Activated CD4-positive, alpha-beta T cell treated with anti-CD3 and anti-CD28 coated beads, Interleukin-10, Interleukin-2, amounts not matched to agents 100 ng/mL and 50 ng/mL, durations not matched to agents 16 hours and 8 hours (primary cell): ENCODE measurements at regions not wholly inside any gene's neighbourhood (a gene's known extent, or its start where the extent isn't known, plus 50 kb on each side); places are given as distances from the start of the nearest gene placed in this dataset.
"Not testable (repeated sequence)": the region's sequence is repeated elsewhere in the genome, so short reads cannot be mapped to it uniquely, and the experiment has no call there.

Source experiments
- DNase-seq: peaks from one replicate; pipeline ENCODE4 v3.0.0-alpha.2; 2020

DNA sequence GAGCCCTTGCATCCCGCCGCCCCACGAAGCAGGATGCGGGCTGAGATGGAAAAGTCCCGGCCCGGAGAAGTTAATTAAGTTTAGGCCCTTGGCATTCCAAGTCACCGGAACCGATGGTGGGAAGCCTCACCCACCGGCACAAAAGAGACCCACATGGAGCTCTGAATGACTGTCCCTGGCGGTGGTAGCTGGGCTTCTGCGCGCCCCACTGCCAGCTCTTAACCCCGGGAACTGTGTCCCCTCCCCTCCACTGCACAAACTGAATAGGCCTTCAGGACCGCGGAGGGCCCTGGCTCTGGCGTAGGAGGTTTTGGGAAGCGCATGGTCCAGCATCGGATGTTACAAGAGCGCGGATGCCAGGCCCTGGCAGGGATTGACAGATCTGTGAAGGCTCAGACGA lies 291.1 kb upstream of the TUT7 start:
- DNase-seq, result no peak

DNA sequence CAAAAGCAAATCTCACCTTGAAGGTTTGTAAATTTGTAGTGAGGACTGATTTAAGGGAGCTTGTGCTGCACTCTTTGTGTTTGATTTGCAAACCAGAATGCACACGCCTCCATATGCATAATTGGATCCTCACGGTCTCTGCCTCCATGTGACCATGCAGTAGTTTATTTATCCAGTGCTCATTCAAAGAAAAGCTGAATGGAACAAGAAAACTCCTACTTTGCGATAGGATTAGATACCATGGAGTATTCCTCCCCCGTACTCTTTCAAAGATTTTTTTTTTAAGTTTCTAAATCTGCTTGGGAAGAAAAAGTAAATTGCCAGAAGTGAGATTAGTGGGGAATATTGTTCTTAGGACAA lies 290.4 kb upstream of the TUT7 start:
- no peak for DNase-seq

DNA sequence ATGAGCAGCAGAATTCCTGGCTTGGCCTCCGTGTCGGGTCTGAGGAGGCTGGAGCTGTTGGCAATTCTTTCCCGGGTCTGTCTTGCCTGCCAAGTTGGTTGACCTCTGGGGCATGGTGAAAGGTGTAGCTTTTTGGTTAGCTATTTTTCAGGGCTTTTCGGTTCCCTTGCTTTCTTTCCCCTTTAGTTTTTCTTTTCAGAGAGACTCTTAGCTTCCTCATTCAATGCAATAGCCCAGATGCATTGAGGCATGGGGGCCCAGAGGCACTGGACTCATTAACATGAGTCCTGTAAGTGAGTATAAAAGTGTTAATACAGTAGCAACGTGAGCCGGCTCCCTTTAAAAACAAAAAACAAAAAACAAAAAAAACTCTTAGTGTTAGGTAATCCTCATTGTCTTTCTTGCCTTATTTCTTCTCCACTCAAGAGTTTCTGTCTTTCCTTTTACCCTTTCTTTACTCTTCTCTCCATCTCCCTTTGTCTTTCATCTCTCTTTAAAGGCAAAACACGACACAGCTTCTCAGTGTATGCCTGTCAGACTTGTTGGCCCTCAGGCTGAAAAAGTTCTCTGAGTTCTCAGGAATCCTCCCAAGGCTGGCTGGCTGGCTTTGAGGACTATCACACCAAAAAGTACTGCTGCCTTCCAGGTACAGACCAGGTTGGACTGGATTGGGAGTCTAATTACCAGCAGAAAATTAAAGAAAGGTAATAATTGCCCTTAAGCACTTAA lies 289.9 kb upstream of the TUT7 start:
- DNase-seq, result no peak

DNA sequence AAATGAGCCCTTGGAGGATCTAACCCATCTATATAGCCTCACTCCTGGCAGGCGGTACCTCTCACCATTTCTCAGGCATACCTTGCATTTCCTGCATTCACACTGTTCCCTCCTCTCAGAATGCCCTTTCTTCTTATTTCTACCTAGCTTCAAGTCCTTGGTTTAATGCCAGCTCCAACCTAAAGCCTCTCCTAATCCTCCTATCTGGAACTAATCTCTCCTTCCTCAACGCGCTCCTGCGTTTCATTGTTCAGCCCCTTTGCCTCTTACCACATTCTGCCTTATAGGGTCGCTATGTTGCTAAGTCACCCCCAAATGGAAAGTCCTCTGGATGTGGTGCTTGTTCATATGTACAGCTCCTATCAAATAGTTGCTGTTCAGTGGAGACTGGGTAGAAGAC lies 288.5 kb upstream of the TUT7 start:
- DNase-seq, result no peak

DNA sequence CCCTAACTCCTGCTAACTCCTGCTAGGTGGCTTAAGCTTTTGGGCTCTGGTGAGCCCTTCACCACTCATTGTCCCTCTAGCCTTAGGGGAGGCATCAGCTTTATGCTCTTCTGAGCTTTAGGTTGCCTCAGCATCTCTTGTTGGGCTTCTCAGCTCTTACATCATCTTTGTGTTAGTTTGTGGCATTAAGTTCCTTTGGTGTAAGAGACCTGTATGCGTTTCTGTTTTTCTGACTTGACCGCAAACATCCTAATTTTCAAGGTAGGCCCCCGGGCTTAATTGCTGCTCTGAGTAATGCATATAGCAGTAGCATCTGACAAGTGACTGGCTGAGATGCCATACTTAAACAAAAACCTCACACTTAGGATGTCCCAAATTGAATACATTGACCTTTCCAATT lies 287.8 kb upstream of the TUT7 start:
- no peak for DNase-seq

DNA sequence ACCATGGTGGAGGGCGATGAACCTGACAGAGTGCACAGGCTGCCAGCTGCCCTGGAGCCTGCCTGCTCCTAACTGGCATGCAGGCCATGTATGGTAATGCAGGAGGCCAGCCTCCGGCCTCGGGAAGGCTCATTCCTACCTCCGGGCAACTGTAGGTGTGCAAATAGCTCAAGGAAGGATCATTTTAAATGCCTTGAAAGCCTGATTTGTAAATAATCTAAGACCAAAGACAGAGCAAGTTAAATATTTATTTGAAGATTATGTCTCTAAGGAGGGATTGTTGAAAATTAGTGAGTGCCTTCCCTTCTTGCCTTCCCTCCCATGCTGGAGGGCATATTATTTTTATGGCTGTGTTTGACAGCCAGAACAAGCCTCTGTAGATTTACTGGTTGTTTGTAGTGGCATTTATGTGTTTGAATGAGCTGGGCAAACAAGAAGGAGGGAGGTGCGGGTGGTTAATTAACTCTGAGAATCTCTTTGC lies 285.7 kb upstream of the TUT7 start:
- no peak for DNase-seq

DNA sequence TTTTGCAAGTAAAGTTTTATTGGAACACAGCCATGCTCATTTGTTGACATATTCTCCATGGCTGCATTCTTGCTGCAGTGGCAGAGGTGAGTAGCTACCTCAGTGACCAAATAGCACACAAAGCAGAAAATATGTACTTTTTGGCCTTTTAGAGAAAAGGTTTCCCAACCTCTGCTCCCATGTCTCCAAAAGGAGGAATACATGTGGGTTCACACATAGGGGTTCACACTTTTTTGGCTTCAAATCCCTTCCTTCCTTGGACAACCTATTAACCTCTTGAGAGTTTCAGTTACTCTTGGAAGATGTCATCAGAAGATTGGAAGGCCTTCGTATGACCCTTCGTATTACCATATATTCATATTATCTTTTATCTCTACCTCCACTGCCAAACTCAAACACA lies 285.1 kb upstream of the TUT7 start:
- DNase-seq, result no peak

DNA sequence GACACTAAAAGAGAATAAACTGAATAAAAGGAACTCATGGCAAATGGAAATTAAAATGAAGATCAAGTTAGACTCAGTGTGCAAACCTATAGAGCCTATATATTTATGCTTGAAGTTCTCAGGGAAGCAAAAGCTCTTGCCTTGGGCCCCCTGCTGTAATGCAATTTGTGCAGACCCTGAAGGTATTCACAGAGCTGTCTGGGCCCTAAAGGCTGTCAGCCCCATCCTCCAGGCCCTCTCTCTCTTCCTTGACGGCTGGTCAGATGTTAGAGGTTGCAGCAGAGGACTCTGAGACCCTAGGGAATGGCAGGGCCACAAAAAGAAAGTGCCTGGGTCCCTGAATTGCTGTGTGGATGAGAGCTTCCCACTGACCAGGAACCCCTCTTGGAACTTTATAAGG lies 283.9 kb upstream of the TUT7 start:
- DNase-seq, result no peak

DNA sequence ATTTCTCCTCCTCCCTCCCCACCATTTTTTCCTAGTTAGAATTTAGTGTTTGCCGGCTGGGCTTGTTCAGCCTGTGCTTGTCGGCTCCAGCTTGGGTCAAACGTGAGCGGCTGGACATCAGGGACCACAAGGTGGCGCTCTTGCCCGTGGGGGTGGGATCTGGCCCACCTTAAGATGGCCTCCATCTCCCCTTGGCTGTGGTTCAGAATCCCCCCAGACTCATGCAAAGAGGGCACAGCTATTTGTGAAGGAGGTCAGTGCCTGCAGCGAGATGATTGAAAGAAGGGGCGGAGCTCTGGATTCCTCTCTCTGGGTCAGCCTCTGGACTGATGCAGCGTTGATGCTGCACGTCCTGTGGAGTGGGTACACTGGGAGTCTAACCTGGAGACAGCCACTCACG lies 283.3 kb upstream of the TUT7 start:
- peak; percentile 15 for DNase-seq

DNA sequence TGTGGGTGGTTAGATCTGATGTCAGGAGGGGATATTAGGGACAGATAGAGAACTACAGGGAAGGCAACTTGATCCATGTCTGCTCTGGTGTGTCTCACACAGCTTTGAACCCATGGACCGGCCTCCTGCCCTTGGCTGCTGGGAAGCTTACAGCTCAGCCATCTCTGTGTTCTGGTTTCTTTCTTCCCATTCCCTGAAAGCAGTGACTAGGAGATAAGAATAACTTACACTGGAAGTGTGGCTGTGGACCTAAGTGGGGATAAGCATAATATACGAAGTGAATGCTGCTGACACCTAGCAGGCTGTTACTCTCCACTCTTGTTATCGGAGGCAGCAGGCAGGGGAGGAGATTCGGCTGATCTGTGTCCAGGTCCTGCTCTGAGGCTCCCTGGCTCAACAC lies 282.3 kb upstream of the TUT7 start:
- no peak for DNase-seq

DNA sequence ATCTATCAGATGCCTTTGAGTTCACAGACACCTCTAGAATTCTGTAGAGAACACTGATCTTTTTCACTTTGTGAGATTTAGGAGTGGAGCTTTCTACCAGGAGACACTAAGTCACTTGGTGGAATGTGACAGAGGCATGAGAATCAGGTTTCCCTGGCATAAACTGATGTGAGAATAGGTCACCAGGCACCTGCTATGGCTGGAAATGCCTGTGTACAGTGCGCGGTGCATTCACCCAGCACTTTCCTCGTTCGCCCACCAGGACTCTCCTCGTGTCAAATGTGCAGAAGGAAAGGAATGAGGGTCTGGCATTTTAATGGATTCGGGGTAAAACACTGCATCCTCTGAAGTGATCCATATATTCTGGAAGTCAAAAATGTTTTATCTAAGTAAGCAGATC lies 281.8 kb upstream of the TUT7 start:
- no peak for DNase-seq

DNA sequence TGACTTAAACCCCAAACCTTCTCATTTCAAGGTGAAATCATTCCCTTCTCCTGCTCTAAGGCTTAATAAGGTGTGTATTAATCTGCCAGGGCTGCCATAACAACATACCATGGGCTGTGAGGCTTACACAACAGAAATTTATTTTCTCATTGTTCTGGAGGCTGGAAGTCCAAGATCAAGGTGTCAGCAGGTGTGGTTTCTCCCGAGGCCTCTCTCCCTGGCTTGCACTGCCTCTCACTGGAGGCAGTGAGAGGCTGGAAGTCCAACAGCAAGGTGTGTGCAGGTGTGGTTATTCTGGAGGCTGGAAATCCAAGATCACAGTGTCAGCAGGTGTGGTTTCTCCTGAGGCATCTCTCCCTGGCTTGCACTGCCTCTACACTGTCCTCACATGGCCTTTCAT lies 280.3 kb upstream of the TUT7 start:
- no peak for DNase-seq

DNA sequence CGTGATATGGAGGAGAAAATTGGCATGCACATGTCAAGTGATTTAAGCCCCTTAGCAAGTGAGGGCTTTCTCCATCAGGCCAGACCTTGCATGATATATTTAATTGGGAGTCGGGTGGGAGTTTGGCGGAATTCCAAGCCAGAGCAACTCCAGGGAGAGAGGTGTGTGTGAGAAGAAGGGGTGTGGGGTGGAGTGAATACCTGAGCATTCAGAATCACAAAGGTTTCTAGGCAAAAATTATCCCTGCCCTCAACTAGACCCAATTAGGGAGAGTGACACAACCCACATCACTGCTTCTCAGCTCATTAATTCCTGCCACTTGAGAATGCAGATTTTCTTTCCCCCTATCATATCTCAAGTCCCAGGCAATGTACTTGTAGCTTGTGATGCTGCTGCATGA lies 279.7 kb upstream of the TUT7 start:
- no peak for DNase-seq

DNA sequence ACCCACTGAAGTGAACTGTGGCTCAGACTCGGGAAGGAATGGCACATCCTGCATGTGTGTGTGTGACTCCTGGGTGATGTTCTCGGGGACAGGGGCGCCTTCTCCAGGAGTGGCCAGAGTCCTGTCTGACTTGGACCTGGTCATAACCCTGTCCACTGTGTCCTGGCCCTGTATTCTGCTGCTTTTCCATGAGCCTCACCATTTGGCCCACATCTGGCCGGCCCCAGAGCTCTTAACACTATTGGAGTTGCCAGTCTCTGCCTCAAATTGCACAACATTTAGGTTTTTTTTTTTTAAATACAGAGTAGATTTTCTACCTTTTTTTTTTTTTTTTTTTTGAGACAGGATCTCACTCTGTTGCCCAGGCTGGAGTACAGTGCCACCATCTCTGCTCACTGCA lies 278.3 kb upstream of the TUT7 start:
- DNase-seq, result no peak

DNA sequence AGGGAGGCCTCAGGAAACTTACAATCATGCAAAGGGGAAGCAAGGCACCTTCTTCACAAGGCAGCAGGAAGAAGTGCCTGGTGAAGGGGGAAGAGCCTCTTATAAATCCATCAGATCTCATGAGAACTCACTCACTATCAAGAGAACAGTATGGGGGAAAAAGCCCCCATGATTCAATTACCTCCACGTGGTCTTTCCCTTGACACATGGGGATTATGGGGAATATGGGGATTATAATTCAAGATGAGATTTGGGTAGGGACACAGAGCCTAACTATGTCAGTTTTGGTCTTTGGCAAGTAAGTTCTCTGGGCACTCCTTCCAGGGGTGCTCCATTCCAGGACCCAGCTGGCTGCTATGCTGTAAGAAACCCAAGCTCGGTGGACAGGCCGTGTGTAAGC lies 275.3 kb upstream of the TUT7 start:
- no peak for DNase-seq

DNA sequence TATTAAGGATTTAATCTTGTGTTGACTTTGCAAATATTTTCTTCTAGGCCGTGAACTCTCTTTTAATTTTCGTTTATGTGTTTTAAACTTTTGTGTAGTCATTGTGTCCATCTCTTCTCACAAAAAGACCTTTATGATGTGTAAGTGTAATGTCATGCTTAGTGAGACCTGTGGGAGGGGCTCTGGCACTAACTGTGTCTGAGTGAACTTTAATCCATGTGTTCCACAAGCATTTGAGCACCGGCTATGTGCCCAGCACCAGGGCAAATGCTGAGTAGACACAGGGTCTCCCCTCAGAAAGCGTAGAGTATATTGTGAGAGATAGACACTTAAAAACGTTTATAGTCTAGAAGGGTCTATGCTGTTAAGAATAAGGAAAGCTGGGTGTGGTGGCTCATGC lies 272.6 kb upstream of the TUT7 start:
- no peak for DNase-seq

DNA sequence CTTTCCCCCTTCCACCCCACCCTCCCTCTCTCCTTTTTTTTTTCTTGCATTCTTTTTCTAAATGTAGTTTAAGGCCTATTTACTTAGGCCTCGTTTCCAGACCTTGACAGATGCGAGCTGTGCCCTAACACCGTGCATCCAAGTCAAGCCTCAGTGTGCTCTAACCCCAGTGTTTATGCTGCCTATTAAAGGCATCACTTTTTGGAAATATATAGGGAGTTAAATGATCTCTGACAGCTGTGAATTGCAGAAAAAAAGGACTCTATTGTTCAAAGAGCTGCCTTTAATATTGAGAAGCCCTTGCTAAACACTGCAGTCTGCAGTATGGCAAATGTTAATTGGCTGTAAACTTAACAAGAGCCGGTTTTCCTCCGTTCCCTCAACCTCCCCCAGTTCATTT lies 270.4 kb upstream of the TUT7 start:
- no peak for DNase-seq

DNA sequence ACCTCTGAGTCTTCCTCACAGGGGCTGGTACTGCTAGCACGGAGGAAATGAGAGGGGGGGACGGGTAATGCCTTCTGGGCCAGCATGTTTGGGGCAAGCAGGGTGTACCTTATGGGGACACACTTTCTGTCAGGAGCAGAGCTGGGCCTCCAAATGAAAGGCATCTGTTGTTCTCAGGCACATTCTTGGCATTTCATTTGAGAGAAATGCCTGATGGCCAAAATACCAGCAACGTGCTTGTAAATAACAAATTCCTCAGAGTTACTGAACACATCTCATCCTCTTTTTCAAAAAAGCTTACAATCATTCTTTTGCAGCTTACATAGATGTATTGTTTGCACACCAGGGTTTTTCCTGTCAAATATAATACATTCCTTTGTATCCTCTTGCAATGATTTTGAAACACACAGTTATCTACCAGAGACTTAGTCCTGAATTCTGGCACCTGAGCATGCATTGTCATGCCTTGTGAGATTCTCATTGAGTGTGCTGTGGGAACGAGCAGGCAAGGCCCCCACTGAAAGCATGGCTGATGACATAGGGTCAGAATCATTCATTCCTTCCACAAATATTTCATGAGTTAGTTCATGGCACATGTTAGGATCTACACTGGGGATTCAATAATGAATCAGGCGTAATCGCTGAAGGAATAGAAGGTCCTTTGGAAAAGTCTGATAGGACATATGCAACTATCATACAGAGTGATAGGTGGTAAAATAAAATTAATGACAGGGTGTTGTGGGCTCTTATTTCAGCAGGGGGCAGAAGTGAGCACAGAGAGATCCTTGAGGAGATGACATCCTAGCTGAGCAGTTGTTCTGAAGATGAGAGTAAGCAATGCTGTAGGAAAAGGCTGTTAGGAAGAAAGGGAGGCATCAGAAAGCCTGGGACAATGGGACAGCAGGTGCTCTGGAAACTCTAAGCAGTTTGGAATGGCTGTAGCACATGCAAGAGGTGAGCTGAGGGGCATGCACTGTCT lies 260.9 kb upstream of the TUT7 start:
- DNase-seq, result peak; percentile 11

DNA sequence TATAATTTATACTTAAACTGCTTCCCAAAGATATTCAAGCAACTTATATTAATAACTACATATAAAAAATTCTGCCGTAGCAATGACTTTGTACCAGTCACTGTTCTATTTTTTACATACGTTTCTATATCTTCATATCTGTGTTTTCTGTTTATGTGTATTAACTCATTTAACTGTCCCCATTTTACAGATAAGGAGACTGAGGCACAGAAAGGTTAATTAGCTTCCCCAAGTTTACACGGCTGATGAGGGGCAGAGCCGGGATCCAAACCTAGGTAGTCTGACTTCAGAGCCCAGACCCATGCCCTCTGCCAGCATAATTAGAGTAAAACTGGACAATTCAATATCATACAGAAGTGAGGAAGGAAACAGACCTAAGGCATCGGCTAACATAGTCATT lies 259.7 kb upstream of the TUT7 start:
- DNase-seq, result no peak

DNA sequence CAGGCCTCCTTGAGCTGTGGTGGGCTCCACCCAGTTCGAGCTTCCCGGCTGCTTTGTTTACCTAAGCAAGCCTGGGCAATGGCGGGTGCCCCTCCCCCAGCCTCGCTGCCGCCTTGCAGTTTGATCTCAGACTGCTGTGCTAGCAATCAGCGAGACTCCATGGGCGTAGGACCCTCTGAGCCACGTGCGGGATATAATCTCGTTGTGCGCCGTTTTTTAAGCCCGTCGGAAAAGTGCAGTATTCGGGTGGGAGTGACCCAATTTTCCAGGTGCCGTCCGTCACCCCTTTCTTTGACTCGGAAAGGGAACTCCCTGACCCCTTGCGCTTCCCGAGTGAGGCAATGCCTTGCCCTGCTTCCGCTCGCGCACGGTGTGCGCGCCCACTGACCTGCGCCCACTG lies 257.3 kb upstream of the TUT7 start:
- DNase-seq, result not testable (repeated sequence)

DNA sequence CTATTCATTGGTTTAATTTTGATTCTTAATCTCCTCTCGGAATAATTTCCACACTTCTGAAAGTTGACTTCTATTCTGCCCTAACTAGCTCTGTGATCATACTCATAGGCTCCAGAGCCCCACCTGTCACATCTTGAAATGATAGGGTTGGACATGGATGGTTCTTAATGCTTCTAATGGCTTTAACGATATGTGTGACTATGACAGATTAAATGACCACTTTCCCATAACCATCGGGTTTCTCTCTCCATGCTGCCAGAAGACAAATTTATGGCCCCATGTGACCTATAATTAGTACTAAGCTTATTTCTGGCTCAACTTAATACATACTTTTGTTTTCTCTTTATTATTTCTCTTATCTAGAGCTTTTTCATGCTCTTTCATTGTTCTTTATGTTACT lies 251.1 kb upstream of the TUT7 start:
- DNase-seq, result no peak

DNA sequence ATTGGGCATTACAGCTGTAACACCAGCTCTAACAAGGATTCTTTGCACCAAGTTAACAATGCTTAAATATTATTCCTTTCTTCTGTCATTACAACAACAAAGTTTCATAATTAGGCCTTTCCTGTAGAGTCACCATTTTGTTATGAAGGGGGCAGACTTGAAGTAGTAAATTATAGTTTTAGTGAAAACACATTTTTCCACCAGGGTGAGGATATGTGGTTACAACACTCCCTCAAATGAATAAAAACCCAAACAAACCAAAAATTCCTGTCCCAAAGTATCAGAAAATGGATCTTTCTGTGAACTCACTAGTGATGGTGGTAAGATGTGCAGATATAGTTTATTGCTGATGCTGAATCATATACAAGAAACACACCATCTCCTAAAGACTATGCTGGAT lies 250.5 kb upstream of the TUT7 start:
- no peak for DNase-seq

DNA sequence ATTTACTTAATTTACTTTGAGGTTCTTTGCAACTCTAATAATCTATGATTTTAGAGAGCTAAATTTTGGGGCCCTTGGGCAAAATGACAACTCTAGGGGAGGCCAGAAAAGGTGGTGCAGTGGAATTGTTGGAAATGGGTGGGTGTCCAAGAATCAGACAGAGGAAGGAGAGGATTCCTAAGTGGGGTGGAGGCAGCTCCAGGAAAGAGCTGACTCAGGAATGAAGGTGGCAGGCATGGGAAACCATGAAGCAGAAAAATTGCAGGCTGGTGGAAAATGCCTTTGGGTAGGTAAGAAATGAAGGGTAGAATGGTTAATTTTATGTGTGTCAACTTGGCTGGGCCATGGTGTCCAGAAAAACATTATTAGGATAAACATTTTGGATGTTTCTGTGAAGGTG lies 248.5 kb upstream of the TUT7 start:
- DNase-seq, result no peak

DNA sequence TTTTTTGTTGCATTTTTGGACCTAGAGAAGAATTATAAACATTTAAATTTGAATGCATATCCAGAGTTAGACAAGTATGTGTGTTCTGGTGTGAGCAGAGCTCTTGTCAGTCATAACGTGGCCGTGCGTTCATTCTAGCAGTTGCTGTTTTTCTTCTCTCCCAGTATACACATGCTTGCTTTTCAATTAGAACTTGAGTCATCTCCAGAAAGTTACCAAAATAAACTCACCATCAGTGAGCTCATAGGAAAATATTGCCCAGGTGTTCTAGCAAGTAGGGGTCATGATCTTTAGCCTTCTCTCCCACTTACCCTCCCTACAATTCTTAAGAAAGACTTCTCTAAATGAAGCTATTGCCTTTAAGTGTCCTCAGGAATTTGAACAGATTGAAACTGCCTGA lies 247.5 kb upstream of the TUT7 start:
- DNase-seq, result no peak
